GM21576 (cell line): ENCODE measurements at regions not wholly inside any gene's neighbourhood (a gene's known extent, or its start where the extent isn't known, plus 50 kb on each side); places are given as distances from the start of the nearest gene placed in this dataset.
"Not testable (repeated sequence)": the region's sequence is repeated elsewhere in the genome, so short reads cannot be mapped to it uniquely, and the experiment has no call there.

Source experiments
- ATAC-seq: cut with Tn5 transposase; IDR thresholded peaks from one replicate; pipeline ENCODE4 v1.9.1; 2021; ENCODE audit warnings: mild to moderate bottlenecking, moderate library complexity; ENCODE audit not compliant: unreplicated experiment

- ATAC-seq = no peak
These were observed 473.0 kb downstream of the FAT4 start for GRCh38 chr4:125787707-125788106.

GRCh38 chr4:125789023-125789422 lies 474.3 kb downstream of the FAT4 start:
- no peak for ATAC-seq

DNA sequence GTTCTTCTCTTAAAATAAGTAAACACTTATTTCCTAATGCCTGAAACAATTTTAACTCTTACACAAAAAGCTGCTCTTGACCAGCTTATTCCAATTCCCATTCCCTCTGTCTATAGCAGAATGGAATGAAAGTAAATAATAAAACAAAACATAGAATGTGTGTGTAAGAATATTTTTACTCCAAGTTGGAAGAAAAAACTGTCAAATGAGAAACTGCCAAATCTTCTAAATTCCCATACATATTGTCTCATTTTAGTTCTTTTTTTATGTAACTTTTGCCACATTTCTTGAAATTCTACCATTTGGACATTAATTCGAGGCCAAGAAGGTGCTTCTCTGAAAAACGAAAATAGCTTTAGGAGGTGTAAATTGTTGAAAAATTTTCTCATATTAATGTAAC lies 477.1 kb downstream of the FAT4 start:
- ATAC-seq = no peak

GRCh38 chr4:125794989-125795388 lies 480.2 kb downstream of the FAT4 start:
- ATAC-seq = no peak

- no peak for ATAC-seq
These were observed 481.4 kb downstream of the FAT4 start for GRCh38 chr4:125796138-125796537.

- ATAC-seq = not testable (repeated sequence)
These were observed 482.9 kb downstream of the FAT4 start for GRCh38 chr4:125797621-125798020.

DNA sequence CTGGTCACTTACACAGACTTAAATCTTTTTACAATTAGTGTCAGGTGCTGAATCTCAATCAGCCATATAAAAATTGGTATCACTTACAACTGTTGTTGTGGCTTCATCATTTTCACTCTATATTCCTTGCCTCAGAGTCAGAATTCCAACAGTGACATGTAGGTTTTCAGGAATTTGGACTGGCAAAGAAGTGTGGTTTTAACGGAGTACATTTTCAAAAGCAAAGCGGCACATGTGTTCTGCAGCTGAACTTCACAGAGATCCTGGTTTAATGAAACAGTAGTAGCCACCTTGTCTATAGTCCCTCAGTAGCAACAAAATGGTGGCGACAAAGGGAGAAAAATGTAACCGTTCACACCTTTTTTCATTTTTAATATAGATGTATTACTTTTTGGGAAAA lies 486.6 kb downstream of the FAT4 start:
- no peak for ATAC-seq

GRCh38 chr4:125801924-125802323 lies 487.2 kb downstream of the FAT4 start:
- ATAC-seq = no peak

- ATAC-seq = no peak
These were observed 493.3 kb downstream of the FAT4 start for GRCh38 chr4:125808022-125808421.

DNA sequence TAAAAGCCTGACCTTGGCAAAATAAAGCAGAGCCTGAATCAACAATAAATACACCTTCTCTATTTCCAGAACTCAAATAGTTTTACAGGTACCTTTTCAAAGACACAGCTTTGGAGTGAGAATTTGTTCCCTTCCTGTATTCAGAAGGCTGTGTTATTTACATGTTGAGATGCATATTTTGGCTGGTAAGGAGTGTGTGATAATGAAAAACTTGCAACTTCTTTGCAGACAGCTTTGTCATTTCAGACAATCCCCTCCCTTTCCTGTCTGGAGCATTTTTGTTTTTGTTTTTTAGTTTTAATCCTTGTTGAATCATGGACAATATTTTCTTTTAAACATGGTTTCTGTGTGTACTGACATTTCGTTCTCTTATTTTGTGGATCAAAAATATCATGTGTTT lies 493.8 kb downstream of the FAT4 start:
- ATAC-seq = no peak

- ATAC-seq = no peak
These were observed 497.1 kb downstream of the FAT4 start for GRCh38 chr4:125811892-125812291.

- no peak for ATAC-seq
These were observed 512.3 kb downstream of the FAT4 start for GRCh38 chr4:125826801-125827695.

- no peak for ATAC-seq
These were observed 512.9 kb downstream of the FAT4 start for GRCh38 chr4:125827696-125828052.

- no peak for ATAC-seq
These were observed 513.6 kb downstream of the FAT4 start for GRCh38 chr4:125828346-125828745.

DNA sequence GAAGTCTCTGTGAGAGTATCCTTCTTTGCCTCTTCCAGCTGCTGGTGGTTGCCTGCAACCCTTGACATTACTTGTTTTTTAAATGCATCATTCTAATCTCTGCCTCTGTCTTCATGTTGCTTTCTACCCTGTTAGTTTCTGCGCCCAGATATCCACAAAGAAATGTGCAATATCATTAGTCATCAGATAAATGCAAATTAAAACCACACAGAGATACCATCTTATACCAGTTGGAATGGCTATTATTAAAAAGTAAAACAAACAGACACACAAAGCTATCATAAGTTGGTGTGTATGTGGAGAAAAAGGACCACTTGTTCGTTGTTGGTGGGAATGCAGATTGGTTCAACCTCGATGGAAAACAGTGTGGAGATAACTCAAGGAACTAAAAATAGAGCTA lies 517.4 kb downstream of the FAT4 start:
- ATAC-seq = no peak

DNA sequence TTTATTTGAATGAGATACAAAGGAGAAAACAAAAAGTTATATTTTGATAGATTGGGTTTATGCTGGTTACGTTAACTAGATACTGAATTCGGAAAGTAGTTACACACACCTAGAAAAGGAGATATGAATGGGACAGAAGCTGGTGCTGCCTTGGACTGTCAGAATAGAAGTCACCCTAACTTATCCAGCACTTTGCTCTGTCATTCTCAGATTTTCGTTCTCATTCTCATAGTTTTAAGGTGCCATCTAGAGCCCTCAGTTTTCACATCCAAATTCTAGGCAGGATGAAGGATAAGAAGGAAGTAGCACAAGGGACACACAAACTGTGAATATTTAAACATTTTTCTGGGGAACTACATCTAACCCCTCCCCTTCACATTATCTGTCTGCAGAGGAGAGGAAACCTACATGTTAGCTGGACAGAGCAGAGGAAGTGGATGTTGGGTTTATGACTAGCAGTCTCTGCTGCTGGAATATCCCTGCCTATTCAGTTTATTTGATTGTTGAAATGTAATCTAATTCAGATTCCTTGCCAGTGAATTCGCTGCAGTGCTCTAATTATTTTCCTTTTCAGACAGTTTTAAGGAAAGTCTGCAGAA lies 521.9 kb downstream of the FAT4 start:
- no peak for ATAC-seq

- no peak for ATAC-seq
These were observed 522.9 kb downstream of the FAT4 start for GRCh38 chr4:125837493-125838201.

DNA sequence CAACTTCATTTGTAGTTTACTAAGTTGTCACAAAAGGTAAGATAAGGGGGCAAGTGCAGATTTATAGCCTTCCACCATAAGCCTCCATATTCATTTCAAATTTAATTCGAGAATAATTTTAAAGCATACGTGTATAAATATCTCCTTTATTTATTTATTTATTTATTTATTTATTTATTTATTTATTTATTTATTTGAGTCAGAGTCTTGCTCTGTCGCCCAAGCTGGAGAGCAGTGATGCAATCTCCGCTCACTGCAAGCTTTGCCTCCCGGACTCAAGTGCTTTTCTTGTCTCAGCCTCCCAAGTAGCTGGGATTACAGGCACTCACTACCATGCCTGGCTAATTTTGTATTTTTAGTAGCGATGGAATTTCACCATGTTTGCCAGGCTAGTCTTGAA lies 523.4 kb downstream of the FAT4 start:
- no peak for ATAC-seq

DNA sequence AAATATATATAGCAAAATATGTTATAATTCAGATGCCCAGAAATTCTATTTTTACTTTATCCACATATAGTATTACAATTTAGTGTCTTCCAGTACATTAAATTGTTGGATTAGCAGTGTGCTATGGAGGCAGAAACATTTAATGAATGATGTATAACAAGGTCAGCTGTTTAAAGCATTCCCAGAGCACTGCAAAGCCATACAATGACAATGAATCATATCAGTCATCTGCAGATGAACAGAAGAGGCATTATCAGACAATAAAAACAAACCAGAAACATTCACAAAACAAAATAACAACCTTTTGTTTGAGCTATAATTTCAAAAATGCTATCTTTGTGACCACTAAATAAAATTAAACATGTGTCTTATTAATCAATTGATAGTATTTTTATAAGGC lies 524.2 kb downstream of the FAT4 start:
- ATAC-seq = no peak

DNA sequence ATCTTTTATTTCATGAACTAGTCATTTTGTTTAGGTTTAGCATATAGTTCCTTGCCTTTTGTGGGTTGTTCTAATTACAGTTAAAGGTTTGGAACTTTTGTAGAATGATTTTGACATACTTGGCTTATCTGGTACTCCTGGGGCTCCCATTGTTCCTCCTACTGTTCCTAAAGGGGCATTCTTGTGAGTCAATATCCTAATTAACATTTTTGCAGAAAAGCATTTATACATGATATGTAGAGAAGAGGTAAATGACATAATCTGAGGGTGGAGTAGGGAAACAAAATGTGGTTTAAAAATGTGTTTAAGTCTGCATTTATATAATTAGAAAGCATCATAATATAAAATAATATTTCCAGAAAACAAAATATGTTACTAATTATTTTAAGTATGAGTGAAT lies 529.2 kb downstream of the FAT4 start:
- no peak for ATAC-seq

DNA sequence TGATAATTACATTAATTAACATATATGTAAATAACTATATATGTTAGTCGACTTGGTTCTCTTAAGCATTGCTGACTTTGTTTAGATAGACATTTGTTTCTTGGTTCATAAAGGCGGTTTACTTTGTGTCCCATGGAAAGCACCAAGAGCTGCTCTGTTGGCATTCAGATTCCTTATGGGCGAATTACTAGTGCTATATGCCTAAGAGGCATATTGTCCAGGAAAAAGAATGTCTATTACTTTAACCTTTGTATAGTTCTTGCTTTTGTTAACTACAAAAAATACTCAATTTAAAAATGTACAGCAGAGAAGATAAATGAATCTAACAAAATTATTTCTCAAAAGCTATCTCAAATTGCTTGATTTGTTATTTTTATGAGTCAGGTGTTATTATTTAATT lies 532.8 kb downstream of the FAT4 start:
- ATAC-seq = no peak

DNA sequence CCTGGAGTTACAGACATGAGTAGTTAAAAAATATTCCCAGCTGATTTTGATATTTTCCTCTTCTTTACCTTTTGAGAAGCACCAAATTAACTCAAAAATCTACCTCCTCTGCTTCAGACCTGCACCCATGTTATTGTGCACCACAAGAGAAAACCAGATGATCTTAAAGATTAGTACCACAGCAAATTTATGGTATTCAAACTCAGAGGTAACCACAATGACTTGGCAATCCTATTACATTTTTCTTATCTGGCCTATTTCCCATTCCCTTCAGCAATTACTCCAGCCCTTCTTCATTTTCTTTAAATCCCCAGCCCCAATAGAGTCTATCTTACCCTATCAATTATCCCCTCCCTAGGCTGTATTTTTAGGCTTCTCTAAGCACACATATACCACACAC lies 535.1 kb downstream of the FAT4 start:
- no peak for ATAC-seq
